H9 (cell line): ENCODE measurements at regions not wholly inside any gene's neighbourhood (a gene's known extent, or its start where the extent isn't known, plus 50 kb on each side); places are given as distances from the start of the nearest gene placed in this dataset.

Source experiments
- DNase-seq: peaks from one replicate; pipeline ENCODE4 v3.0.0-alpha.2; 2017
- H2AFZ ChIP-seq: one replicate; pipeline ENCODE4 v1.6.1; 2013; ENCODE audit warnings: mild to moderate bottlenecking, low read length, control low read depth, moderate library complexity
- H2AK5ac ChIP-seq: 2 replicates; pipeline ENCODE4 v1.6.1; 2013; ENCODE audit warnings: low read length, control low read depth, mixed read lengths; ENCODE audit not compliant: insufficient read length
- H2BK120ac ChIP-seq: one replicate; pipeline ENCODE4 v1.6.1; 2013; ENCODE audit warnings: low read depth, mild to moderate bottlenecking, low read length, control low read depth, inconsistent platforms; ENCODE audit not compliant: poor library complexity, severe bottlenecking
- H2BK12ac ChIP-seq: 2 replicates; pipeline ENCODE4 v1.6.1; 2013; ENCODE audit warnings: low read length, control low read depth, mixed read lengths, low read depth; ENCODE audit not compliant: insufficient read length
- H2BK15ac ChIP-seq: 2 replicates; pipeline ENCODE4 v1.6.1; 2013; ENCODE audit warnings: low read depth, low read length, control low read depth
- H2BK20ac ChIP-seq: one replicate; pipeline ENCODE4 v1.6.1; 2013; ENCODE audit warnings: low read depth, mild to moderate bottlenecking, low read length, control low read depth, inconsistent platforms; ENCODE audit not compliant: poor library complexity, severe bottlenecking
- H2BK5ac ChIP-seq: 2 replicates; pipeline ENCODE4 v1.6.1; 2013; ENCODE audit warnings: low read length, control low read depth, mixed read lengths; ENCODE audit not compliant: insufficient read length
- H3K14ac ChIP-seq: 2 replicates; pipeline ENCODE4 v1.6.1; 2013; ENCODE audit warnings: low read length, control low read depth; ENCODE audit not compliant: insufficient read depth
- H3K18ac ChIP-seq: 2 replicates; pipeline ENCODE4 v1.6.1; 2013; ENCODE audit warnings: low read depth, mild to moderate bottlenecking, mixed read lengths, low read length, control low read depth; ENCODE audit not compliant: insufficient read length
- H3K23ac ChIP-seq: 2 replicates; pipeline ENCODE4 v1.6.1; 2013; ENCODE audit warnings: low read length, control low read depth, mixed read lengths, low read depth; ENCODE audit not compliant: insufficient read length
- H3K23me2 ChIP-seq: 2 replicates; pipeline ENCODE4 v1.6.1; 2013; ENCODE audit warnings: low read depth, mild to moderate bottlenecking, mixed read lengths, low read length, control low read depth; ENCODE audit not compliant: insufficient read length, poor library complexity, severe bottlenecking
- H3K27ac ChIP-seq: 2 replicates; pipeline ENCODE4 v1.5.1; 2013; ENCODE audit warnings: low read length, control low read depth, mixed read lengths, low read depth; ENCODE audit not compliant: insufficient read length
- H3K27me3 ChIP-seq: 2 replicates; pipeline ENCODE4 v1.6.1; 2013; ENCODE audit warnings: low read length, control low read depth, inconsistent platforms; ENCODE audit not compliant: insufficient read depth
- H3K4ac ChIP-seq: 2 replicates; pipeline ENCODE4 v1.6.1; 2013; ENCODE audit warnings: low read depth, mild to moderate bottlenecking, control low read depth, inconsistent platforms, low read length, moderate library complexity
- H3K4me1 ChIP-seq: 2 replicates; pipeline ENCODE4 v1.6.1; 2013; ENCODE audit warnings: low read length, control low read depth, inconsistent platforms; ENCODE audit not compliant: insufficient read depth
- H3K4me2 ChIP-seq: 2 replicates; pipeline ENCODE4 v1.6.1; 2013; ENCODE audit warnings: low read length, control low read depth, mixed read lengths; ENCODE audit not compliant: insufficient read length, insufficient read depth
- H3K56ac ChIP-seq: 2 replicates; pipeline ENCODE4 v1.6.1; 2013; ENCODE audit warnings: low read depth, mild to moderate bottlenecking, mixed read lengths, low read length, control low read depth; ENCODE audit not compliant: insufficient read length
- H3K79me1 ChIP-seq: 2 replicates; pipeline ENCODE4 v1.6.1; 2013; ENCODE audit warnings: low read depth, mild to moderate bottlenecking, moderate library complexity, low read length, control low read depth, inconsistent platforms; ENCODE audit not compliant: insufficient read depth, poor library complexity, severe bottlenecking
- H3K79me2 ChIP-seq: 2 replicates; pipeline ENCODE4 v1.6.1; 2013; ENCODE audit warnings: low read length, control low read depth, inconsistent platforms; ENCODE audit not compliant: insufficient read depth
- H3K9ac ChIP-seq: 2 replicates; pipeline ENCODE4 v1.6.1; 2013; ENCODE audit warnings: low read length, control low read depth, mixed read lengths; ENCODE audit not compliant: insufficient read length; ENCODE audit errors: extremely low read depth
- H3K9me3 ChIP-seq: one replicate; pipeline ENCODE4 v1.6.1; 2013; ENCODE audit warnings: low read depth, low read length, inconsistent platforms; ENCODE audit not compliant: control insufficient read depth
- H3T11ph ChIP-seq: one replicate; pipeline ENCODE4 v1.6.1; 2013; ENCODE audit warnings: mild to moderate bottlenecking, low read length, control low read depth, inconsistent platforms
- H4K20me1 ChIP-seq: one replicate; pipeline ENCODE4 v1.6.1; 2013; ENCODE audit not compliant: control insufficient read depth, insufficient read length, insufficient read depth
- H4K5ac ChIP-seq: 2 replicates; pipeline ENCODE4 v1.6.1; 2013; ENCODE audit warnings: low read depth, mild to moderate bottlenecking, mixed read lengths, low read length, control low read depth; ENCODE audit not compliant: insufficient read length
- H4K8ac ChIP-seq: replicated peaks from 2 replicates; pipeline ENCODE4 v1.6.1; 2013; ENCODE audit warnings: low read length, control low read depth, mixed read lengths, low read depth; ENCODE audit not compliant: insufficient read length
- H4K91ac ChIP-seq: 2 replicates; pipeline ENCODE4 v1.6.1; 2013; ENCODE audit warnings: low read depth, mild to moderate bottlenecking, moderate library complexity, mixed read lengths, low read length, control low read depth; ENCODE audit not compliant: insufficient read length
- H3K27ac Mint-ChIP-seq, 3 experiments: 2 replicates in 2 of 3; 3 replicates in 1 of 3; pipeline ENCODE4 v1.8.0; 2020 to 2021; ENCODE audit warnings: mixed read lengths in 3 of 3, mild to moderate bottlenecking in 1 of 3, moderate library complexity in 1 of 3
- H3K27me3 Mint-ChIP-seq: 2 replicates; pipeline ENCODE4 v1.8.0; 2021; ENCODE audit warnings: low read depth, mild to moderate bottlenecking, moderate library complexity, mixed read lengths
- H3K36me3 Mint-ChIP-seq, 3 experiments: 2 replicates in 2 of 3; 3 replicates in 1 of 3; pipeline ENCODE4 v1.8.0; 2020 to 2021; ENCODE audit warnings: low read depth in 3 of 3, mixed read lengths in 3 of 3; ENCODE audit not compliant: insufficient read depth in 1 of 3
- H3K4me1 Mint-ChIP-seq, 2 experiments: 2 replicates each; pipeline ENCODE4 v1.8.0; 2020; ENCODE audit warnings: mixed read lengths in 2 of 2
- H3K4me3 Mint-ChIP-seq, 2 experiments: 2 replicates in 1 of 2; 3 replicates in 1 of 2; pipeline ENCODE4 v1.8.0; 2020 to 2021; ENCODE audit warnings: mild to moderate bottlenecking in 2 of 2, mixed read lengths in 2 of 2, moderate library complexity in 1 of 2
- H3K9me3 Mint-ChIP-seq, 2 experiments: 2 replicates in 1 of 2; 3 replicates in 1 of 2; pipeline ENCODE4 v1.8.0; 2020; ENCODE audit warnings: mild to moderate bottlenecking in 2 of 2, mixed read lengths in 2 of 2, moderate library complexity in 1 of 2
- TF ChIP-seq, protein P1 (sequence below): fragments of 200-600 bp; sonication (generic); conservative IDR thresholded peaks from 3 replicates; pipeline ENCODE4 v1.8.0; 2021; ENCODE audit warnings: antibody characterized with exemption, mild to moderate bottlenecking

DNA sequence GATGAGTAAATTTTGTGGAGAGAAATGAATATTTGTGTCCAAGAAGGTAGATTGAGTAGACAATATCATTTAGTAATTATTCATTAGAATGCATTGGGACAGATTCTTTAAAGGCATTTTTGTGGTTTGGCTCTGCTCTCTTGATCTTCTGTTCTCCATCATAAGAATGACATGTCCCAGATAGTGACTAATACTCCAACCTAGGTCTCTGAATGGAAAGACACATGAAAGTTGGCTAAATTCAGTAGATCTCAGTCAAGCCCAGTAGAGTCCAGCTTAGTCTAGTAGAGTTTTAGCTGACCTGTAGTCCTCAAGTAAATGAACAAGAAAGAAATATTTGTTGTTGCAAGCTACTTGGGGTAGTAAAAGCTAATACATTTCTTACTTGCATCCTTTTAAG is 61.8 kb upstream of the DNAH14 start:
- 0 out of 2 replicates have a peak, but pooled peaks cover 2% of the 10 kb centered on the region for H3K4me1 ChIP-seq
- H3K9ac ChIP-seq = no peak overlapping the region
- H3K27me3 ChIP-seq = no peaks in the 10 kb centered on the region
- H2BK120ac ChIP-seq = no peak overlapping the region
- no peak overlapping the region for H3K27ac ChIP-seq
- H4K91ac ChIP-seq = no peak overlapping the region
- H4K8ac ChIP-seq = no peak overlapping the region
- no peaks in the 10 kb centered on the region for H3K9me3 ChIP-seq
- H2BK5ac ChIP-seq = no peak overlapping the region
- H3K27ac Mint-ChIP-seq = no peak overlapping the region
- no peaks in the 10 kb centered on the region for H3K23me2 ChIP-seq
- H4K5ac ChIP-seq = no peak overlapping the region
- no peak overlapping the region for H3K4me3 Mint-ChIP-seq
- no peaks in the 10 kb centered on the region; the same call in 1 of the 2 replicates for H3K27me3 Mint-ChIP-seq
- no peak overlapping the region for H2BK12ac ChIP-seq
- TF ChIP-seq, protein P1, sequence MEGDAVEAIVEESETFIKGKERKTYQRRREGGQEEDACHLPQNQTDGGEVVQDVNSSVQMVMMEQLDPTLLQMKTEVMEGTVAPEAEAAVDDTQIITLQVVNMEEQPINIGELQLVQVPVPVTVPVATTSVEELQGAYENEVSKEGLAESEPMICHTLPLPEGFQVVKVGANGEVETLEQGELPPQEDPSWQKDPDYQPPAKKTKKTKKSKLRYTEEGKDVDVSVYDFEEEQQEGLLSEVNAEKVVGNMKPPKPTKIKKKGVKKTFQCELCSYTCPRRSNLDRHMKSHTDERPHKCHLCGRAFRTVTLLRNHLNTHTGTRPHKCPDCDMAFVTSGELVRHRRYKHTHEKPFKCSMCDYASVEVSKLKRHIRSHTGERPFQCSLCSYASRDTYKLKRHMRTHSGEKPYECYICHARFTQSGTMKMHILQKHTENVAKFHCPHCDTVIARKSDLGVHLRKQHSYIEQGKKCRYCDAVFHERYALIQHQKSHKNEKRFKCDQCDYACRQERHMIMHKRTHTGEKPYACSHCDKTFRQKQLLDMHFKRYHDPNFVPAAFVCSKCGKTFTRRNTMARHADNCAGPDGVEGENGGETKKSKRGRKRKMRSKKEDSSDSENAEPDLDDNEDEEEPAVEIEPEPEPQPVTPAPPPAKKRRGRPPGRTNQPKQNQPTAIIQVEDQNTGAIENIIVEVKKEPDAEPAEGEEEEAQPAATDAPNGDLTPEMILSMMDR = no peak
- no peak overlapping the region for H2AFZ ChIP-seq
- H2BK20ac ChIP-seq = no peak overlapping the region
- no peak overlapping the region for H3K23ac ChIP-seq
- H4K20me1 ChIP-seq = no peaks in the 10 kb centered on the region
- H3K36me3 Mint-ChIP-seq = peaks cover 0 to 2% (median 0%) of the 10 kb centered on the region in 3 experiments; a peak in 2 of 7 replicates
- H3K18ac ChIP-seq = no peak overlapping the region
- H3K79me1 ChIP-seq = no peaks in the 10 kb centered on the region
- peaks cover 3 to 8% of the 10 kb centered on the region in 2 experiments; a peak in 4 of 5 replicates for H3K9me3 Mint-ChIP-seq
- no peak overlapping the region for H3T11ph ChIP-seq
- no peak overlapping the region for H3K56ac ChIP-seq
- H2BK15ac ChIP-seq = no peak overlapping the region
- no peaks in the 10 kb centered on the region for H3K79me2 ChIP-seq
- no peak overlapping the region for H3K4me2 ChIP-seq
- H3K4me1 Mint-ChIP-seq = no peaks in the 10 kb centered on the region
- no peak overlapping the region for H2AK5ac ChIP-seq
- no peak for DNase-seq
- no peak overlapping the region for H3K14ac ChIP-seq
- no peak overlapping the region for H3K4ac ChIP-seq
